Transverse colon (tissue), 4 donors: ENCODE measurements at regions not wholly inside any gene's neighbourhood (a gene's known extent, or its start where the extent isn't known, plus 50 kb on each side); places are given as distances from the start of the nearest gene placed in this dataset.

Experiments
- CTCF ChIP-seq, 5 experiments: fragments of 200-600 bp in 3 of 5; fragments of 450-650 bp in 2 of 5; sonication (generic) in 3 of 5; IDR thresholded peaks; 1 replicate in 2 of 5; 2 replicates in 3 of 5; pipeline ENCODE4 v1.5.1; 2016 to 2017; ENCODE audit warnings: antibody characterized with exemption in 5 of 5, inconsistent platforms in 3 of 5, mild to moderate bottlenecking in 2 of 5, moderate library complexity in 1 of 5
- EP300 ChIP-seq: sonication (generic); formaldehyde crosslinking; IDR thresholded peaks from one replicate; pipeline ENCODE4 v1.6.1; 2017; ENCODE audit warnings: antibody characterized with exemption, low read depth
- POLR2A ChIP-seq: fragments of 450-650 bp; IDR thresholded peaks from one replicate; pipeline ENCODE4 v1.6.1; 2016; ENCODE audit warnings: antibody characterized with exemption, mild to moderate bottlenecking, moderate library complexity
- POLR2AphosphoS5 ChIP-seq, 3 donors: sonication (generic); formaldehyde crosslinking; IDR thresholded peaks; one replicate each; pipeline ENCODE4 v1.6.1; 2016; ENCODE audit warnings: antibody characterized with exemption in 3 of 3

- TF ChIP-seq POLR2A (no peak), CTCF (IDR thresholded peaks at IDR 0.05) (no peak), POLR2AphosphoS5 (IDR thresholded peaks at IDR 0.05) (no peak), EP300 (no peak)
Measured at GRCh38 chr1:30103708-30104411, 619.5 kb downstream of the MATN1 start.
